Panc1 (cell line): ENCODE measurements at regions not wholly inside any gene's neighbourhood (a gene's known extent, or its start where the extent isn't known, plus 50 kb on each side); places are given as distances from the start of the nearest gene placed in this dataset.

Experiments
- ATAC-seq: fragments of 200-7000 bp; cut with Tn5 transposase; 2 replicates; pipeline ENCODE4 v1.9.1; 2020; ENCODE audit warnings: mild to moderate bottlenecking, moderate library complexity
- BruUV-seq: library from RNA; stranded (reverse); fragments of 400-500 nt; replicated peaks from 2 replicates; lab custom pipeline; 2021; lab: Mats Ljungman, UMichigan
- CTCF ChIA-PET: fragments of 300-600 bp; sonication (Branson Sonifier 250); formaldehyde crosslinking; loops from one replicate; lab custom pipeline; 2022; ENCODE audit warnings: antibody characterized with exemption; lab: Charles Lee
- POLR2A ChIA-PET: fragments of 300-600 bp; sonication (Branson Sonifier 250); formaldehyde crosslinking; loops from one replicate; lab custom pipeline; 2022; ENCODE audit warnings: antibody characterized with exemption; lab: Charles Lee
- DNase-seq: peaks from one replicate; pipeline ENCODE4 v3.0.0-alpha.2; 2010; ENCODE audit warnings: low read depth, low spot score
- H3K27ac ChIP-seq: 2 replicates; pipeline ENCODE4 v1.5.1; 2011; ENCODE audit warnings: mild to moderate bottlenecking, low read length, inconsistent platforms
- H3K27me3 ChIP-seq: fragments of 200-500 bp; sonication (Bioruptor generic); 2 replicates; pipeline ENCODE4 v1.6.0; 2014; ENCODE audit warnings: low read length, inconsistent platforms; ENCODE audit not compliant: control insufficient read depth, insufficient read depth
- H3K36me3 ChIP-seq: fragments of 200-500 bp; sonication (Bioruptor generic); 2 replicates; pipeline ENCODE4 v1.5.1; 2014; ENCODE audit warnings: inconsistent platforms, mild to moderate bottlenecking, low read length, moderate library complexity; ENCODE audit not compliant: control insufficient read depth, insufficient read depth
- H3K4me1 ChIP-seq: 2 replicates; pipeline ENCODE4 v1.5.1; 2011; ENCODE audit warnings: inconsistent platforms, mild to moderate bottlenecking, low read length, moderate library complexity; ENCODE audit not compliant: control insufficient read depth, insufficient read depth
- H3K4me3 ChIP-seq, 2 experiments: 2 replicates each; pipeline ENCODE4 v1.5.1; 2011 to 2012; ENCODE audit warnings: low read depth in 2 of 2, low read length in 2 of 2, mild to moderate bottlenecking in 2 of 2, inconsistent platforms in 1 of 2, moderate library complexity in 1 of 2
- H3K9me3 ChIP-seq: fragments of 200-500 bp; sonication (Bioruptor generic); 2 replicates; pipeline ENCODE4 v1.5.1; 2014; ENCODE audit warnings: low read depth, mild to moderate bottlenecking, inconsistent platforms, low read length, moderate library complexity; ENCODE audit not compliant: control insufficient read depth, insufficient read depth
- POLR2AphosphoS5 ChIP-seq: IDR thresholded peaks from 2 replicates; pipeline ENCODE4 v1.6.1; 2012; ENCODE audit warnings: mild to moderate bottlenecking, low read depth, low read length, moderate library complexity
- REST ChIP-seq, 2 experiments: IDR thresholded peaks; 2 replicates each; pipeline ENCODE4 v1.6.1; 2011 to 2012; ENCODE audit warnings: low read depth in 2 of 2, control low read depth in 1 of 2, low read length in 1 of 2, mild to moderate bottlenecking in 1 of 2, moderate library complexity in 1 of 2; ENCODE audit not compliant: insufficient read depth in 1 of 2
- SIN3A ChIP-seq: IDR thresholded peaks from 2 replicates; pipeline ENCODE4 v1.6.1; 2012; ENCODE audit warnings: low read depth, mild to moderate bottlenecking, low read length, moderate library complexity, borderline replicate concordance; ENCODE audit not compliant: insufficient read depth
- TCF7L2 ChIP-seq: IDR thresholded peaks from 2 replicates; pipeline ENCODE4 v1.6.1; 2011; ENCODE audit warnings: mild to moderate bottlenecking, low read depth, low read length, inconsistent platforms
- in situ Hi-C: cut with HindIII; loops from 2 replicates; pipeline ENCODE4 v1.10.0; 2016; ENCODE audit warnings: low sequenced_read_pairs, low pct_unique_long_range_greater_than_20kb
- intact Hi-C: fragments of 100-400 bp; cut with micrococcal nuclease; formaldehyde crosslinking; loops from one replicate; pipeline ENCODE4 v1.10.0; 2022; ENCODE audit not compliant: unreplicated experiment
- TF ChIP-seq, protein P1 (sequence below): fragments of 450-650 bp; IDR thresholded peaks from 2 replicates; pipeline ENCODE4 v1.5.1; 2017; ENCODE audit warnings: mild to moderate bottlenecking

- BruUV-seq = no TSS peak
- H3K9me3 ChIP-seq = no peaks in the 10 kb centered on the region
- TF ChIP-seq REST (IDR thresholded peaks at IDR 0.05; ENCODE audit: insufficient read depth in 1 of 2, low read depth in 2 of 2, low read length in 1 of 2) (no peak), POLR2AphosphoS5 (no peak), TCF7L2 (no peak), SIN3A (no peak)
- TF ChIP-seq, protein P1, sequence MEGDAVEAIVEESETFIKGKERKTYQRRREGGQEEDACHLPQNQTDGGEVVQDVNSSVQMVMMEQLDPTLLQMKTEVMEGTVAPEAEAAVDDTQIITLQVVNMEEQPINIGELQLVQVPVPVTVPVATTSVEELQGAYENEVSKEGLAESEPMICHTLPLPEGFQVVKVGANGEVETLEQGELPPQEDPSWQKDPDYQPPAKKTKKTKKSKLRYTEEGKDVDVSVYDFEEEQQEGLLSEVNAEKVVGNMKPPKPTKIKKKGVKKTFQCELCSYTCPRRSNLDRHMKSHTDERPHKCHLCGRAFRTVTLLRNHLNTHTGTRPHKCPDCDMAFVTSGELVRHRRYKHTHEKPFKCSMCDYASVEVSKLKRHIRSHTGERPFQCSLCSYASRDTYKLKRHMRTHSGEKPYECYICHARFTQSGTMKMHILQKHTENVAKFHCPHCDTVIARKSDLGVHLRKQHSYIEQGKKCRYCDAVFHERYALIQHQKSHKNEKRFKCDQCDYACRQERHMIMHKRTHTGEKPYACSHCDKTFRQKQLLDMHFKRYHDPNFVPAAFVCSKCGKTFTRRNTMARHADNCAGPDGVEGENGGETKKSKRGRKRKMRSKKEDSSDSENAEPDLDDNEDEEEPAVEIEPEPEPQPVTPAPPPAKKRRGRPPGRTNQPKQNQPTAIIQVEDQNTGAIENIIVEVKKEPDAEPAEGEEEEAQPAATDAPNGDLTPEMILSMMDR = no peak
- H3K36me3 ChIP-seq = no peaks in the 10 kb centered on the region
- no peaks in the 10 kb centered on the region for H3K4me1 ChIP-seq
- ChIA-PET CTCF (no interaction called here), POLR2A (no interaction called here)
- no peak overlapping the region for H3K4me3 ChIP-seq
- intact Hi-C loops = no loop called here
- ATAC-seq = no peak
- no peak for DNase-seq
- H3K27me3 ChIP-seq = no peaks in the 10 kb centered on the region
- in situ Hi-C loops = no loop called here
- no peak overlapping the region for H3K27ac ChIP-seq
Observed at GRCh38 chr1:90336552-90337324, 341.8 kb downstream of the ZNF326 start.

- Histone ChIP-seq H3K4me1 (no peaks in the 10 kb centered on the region), H3K4me3 (no peak overlapping the region), H3K9me3 (no peaks in the 10 kb centered on the region), H3K27ac (no peak overlapping the region), H3K27me3 (no peaks in the 10 kb centered on the region), H3K36me3 (no peaks in the 10 kb centered on the region)
- POLR2A ChIA-PET = no interaction called here
- CTCF ChIA-PET = no interaction called here
- TF ChIP-seq REST (IDR thresholded peaks at IDR 0.05; ENCODE audit: insufficient read depth in 1 of 2, low read depth in 2 of 2, low read length in 1 of 2) (no peak), POLR2AphosphoS5 (no peak), SIN3A (no peak), TCF7L2 (no peak)
- TF ChIP-seq, protein P1 = no peak
- no peak for DNase-seq
- BruUV-seq = no TSS peak
- intact Hi-C loops (no loop called here), in situ Hi-C loops (no loop called here)
- ATAC-seq = no peak
Observed at GRCh38 chr1:90335558-90335957, 340.6 kb downstream of the ZNF326 start.
